HG03565 (cell line): ENCODE measurements at regions not wholly inside any gene's neighbourhood (a gene's known extent, or its start where the extent isn't known, plus 50 kb on each side); places are given as distances from the start of the nearest gene placed in this dataset.
A peak's percentile ranks its signal among the peaks of the same experiment; 100 is the strongest.

Experiments
- ATAC-seq: cut with Tn5 transposase; IDR thresholded peaks from one replicate; pipeline ENCODE4 v1.9.1; 2021; ENCODE audit warnings: mild to moderate bottlenecking, moderate library complexity; ENCODE audit not compliant: unreplicated experiment

DNA sequence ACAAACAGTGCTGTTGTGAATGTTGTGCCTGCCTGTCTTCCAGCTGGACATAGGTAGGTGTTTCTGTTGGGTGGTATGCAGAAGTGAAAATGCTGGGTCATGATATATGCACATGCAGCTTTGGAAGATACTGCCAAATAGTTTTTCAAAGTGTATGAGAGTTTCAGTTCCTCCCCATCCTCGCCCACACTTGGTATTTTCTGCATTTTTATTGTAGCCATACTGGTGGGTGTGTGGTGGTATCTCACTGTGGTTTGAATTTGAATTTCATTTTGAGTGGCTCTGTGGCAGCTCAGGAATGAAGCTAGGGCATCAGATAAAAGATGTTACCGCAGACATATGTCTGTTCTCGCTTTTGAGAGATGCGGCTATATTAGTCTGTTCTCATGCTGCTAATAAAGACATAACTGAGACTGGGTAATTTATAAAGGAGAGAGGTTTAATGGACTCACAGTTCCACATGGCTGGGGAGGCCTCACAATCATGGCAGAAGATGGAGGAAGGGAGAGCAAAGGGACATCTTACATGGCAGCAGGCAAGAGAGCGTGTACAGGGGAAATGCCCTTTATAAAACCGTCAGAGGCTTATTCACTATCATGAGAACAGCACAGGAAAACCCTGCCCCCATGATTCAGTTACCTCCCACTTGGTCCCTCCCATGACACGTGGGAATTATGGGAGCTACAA, 183.1 kb downstream of the CAND1 start:
- ATAC-seq, result peak; percentile 46

DNA sequence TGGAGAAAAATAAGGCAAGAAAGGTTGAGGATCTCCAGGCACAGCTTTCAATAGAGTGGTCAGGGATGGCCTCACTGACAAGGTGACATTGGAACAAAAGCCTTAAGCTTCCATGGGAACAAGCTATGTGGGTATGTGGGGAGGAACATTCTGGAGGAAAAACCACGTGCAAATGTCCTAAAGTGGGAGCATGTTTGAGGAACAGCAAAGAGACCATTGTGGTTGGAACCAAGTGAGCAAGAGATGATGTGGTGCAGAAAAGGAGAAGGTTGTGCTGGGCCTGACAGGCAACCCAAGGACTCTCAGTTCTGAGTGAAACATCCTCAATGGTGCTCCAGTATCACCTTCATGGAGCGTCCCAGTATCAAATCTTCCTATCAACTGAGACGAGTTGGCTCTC, 184.0 kb downstream of the CAND1 start:
- ATAC-seq, result no peak

DNA sequence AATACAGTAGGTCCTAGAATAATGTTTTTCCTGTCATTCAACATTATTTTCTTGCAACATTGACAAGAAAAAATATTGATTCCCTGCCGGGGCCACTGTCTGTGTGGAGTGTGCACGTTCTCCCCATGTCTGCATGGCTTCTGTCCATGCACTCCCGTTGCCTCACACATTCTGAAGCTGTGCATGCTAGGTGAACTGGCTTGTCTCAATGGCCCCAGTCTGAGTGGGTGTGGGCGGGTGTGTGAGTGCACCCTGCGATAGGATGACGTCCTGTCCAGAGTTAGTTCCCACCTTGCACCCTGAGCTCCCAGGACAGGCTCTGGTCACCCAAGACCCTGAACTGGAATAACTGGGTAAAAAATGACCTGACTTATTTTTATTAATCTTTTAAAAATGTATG, 186.1 kb downstream of the CAND1 start:
- no peak for ATAC-seq

DNA sequence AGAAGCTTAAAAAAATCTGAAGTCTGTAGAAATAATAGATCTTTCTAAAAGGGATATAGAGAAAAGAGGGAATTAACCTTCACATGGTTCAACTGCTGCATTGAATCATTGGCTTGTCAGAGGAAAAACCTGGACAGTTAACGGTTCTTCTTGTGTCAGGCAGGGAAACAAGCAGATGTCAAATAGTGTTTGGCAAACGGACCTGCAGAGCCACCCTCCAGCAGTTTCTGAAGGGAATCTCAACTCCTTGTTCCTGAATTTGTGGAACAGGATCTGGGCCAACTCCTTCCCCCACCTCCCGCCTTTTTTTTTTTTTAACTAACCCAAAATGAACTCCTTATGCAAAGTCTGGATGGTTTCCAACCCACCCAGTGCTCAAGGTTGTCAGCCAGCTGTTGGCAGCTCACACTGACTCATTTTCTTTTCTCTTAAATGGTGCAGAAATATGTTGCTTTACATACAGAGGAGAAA, 187.3 kb downstream of the CAND1 start:
- no peak for ATAC-seq

DNA sequence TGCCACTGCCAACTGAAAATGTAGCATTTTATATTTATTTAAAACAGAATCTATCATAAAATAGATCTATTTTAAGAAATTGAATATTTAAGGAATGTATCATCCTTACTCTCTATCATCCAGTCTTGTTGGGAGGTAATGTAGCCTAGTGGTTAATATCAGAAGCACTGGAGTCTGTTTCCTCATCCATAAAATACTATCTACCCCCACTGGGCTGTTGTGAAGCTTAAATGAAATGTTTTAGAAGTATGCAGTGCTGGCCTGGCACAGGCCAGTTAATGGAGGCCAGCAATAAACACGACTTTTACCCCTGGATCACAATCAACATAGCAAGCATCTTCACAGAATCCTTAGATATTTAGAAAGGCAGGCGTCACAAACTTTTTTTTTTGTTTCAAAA, 188.0 kb downstream of the CAND1 start:
- ATAC-seq, result no peak

DNA sequence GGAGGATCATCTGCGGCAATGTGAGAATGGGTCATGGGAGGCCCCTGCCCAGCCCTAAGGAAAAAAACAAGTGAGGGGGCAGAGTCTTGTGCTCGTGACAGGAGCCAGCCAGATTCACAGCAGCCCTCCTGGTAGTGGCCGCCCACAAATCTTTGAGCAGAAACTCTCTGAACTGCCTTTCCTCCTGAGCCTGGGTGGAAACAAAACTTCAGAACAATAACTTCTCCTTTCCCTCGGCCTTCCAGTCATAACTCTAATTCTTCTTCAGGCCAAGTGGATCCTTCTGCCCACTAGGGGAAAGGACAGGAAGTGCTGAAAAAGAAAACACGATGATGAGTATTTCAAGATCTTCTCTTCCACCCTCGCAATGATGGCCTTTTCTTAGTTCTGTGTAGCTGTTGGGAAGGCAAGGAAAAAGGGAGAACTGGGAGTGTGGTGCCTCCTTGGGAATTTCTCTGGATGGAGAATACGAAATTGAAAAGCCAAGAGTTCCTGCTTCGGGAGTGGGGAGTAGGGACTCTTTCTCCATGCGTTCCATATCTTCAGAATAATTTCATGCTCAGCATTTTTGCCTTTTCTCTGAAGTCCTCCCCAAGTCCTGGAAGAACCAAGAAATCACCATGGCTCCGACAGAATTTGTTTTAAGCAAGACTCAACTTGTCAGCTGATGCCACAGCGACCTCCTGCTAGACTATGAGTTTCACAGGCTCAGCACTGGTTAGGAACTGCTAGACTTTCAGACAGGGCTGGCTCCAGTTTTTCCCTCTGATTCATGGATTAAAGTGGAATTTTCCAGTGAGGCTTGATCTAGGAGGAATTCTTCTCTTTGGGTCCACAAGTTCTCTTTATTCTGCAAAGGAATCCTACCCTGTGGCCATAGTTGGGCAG, 188.9 kb downstream of the CAND1 start:
- no peak for ATAC-seq

DNA sequence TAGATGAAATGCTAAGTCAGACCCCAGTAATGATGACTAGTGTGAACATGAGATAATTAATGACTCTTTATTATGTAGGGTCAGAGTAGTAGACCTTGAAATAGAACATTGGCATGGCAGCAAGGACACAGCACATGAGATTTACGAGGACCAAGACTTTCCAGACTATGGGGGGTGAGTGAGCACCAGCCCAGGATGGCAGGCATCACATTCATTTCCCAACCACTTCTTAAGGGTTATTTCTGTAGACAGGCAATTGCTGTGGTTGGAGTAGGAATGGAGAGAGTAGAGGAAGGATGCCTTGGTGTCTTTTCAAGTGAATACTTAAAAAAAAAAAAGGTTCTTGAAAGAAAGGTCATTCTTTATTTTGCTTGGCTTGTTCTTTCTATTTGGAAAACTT, 189.4 kb upstream of the DYRK2 start:
- no peak for ATAC-seq

DNA sequence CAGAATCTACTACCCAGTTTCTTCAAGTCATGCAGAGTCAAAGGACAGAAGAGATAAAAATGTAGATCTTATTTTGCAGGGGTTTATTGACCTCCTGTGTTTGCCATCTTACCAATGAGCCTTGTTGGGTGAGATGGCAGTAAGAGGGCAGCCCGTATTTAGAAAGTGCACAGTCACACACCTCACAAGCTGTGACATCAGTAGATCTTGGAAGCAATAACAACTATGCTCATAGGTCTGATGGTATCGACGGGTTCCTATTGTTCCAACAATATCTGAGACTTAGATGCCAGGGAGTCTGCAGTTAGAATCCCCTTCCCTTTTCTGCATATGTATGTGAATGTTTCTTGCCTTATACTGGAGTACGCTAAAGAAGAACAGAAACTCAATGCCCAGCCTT, 189.0 kb upstream of the DYRK2 start:
- no peak for ATAC-seq

DNA sequence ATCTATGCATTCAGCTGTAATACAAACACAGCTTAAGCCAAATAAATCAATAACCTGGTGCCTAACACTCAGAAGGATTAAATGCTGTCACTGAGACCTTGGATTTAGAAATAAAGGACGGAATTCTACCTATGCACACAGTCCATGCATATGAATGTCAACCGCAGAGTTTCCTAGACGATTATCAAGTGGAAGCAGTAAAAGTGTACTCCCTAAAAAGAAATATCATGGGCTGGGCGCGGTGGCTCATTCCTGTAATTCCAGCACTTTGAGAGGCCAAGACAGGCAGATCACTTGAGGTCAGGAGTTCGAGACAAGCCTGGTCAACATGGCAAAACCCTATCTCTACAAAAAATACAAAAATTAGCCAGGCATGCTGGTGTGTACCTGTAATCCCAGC, 188.2 kb upstream of the DYRK2 start:
- no peak for ATAC-seq

DNA sequence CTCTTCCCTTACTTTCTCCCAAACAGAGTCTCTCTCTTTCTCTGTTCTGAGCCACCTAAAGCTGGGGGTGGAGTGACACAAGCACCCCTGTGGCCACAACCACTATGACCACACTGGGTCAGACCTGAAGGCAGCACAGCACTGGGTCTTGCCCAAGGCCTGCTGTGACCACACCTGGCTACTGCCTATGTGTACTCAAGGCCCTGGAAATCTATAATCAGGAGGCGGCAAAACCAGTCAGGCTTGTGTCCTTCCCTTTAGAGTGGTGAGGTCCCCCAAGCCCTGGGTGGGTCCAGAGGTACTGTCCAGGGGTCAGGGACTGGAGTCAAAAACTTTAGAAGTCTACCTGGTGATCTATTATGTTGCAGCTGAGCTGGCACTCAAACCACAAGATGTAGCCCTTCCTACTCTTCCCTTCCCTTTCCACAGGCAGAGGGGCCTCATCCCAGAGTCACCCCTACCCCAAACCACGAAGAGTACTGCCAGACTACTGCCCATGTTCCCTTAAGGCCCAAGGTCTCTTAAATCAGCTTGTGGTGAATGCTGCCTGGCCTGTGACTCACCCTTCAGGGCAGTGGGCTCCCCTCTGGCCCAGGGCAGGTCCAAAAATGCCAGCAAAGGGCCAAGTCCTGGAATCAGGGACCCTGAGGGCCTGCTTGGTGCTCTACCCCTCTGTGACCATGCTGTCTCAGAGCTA, 179.8 kb upstream of the DYRK2 start:
- ATAC-seq, result no peak

DNA sequence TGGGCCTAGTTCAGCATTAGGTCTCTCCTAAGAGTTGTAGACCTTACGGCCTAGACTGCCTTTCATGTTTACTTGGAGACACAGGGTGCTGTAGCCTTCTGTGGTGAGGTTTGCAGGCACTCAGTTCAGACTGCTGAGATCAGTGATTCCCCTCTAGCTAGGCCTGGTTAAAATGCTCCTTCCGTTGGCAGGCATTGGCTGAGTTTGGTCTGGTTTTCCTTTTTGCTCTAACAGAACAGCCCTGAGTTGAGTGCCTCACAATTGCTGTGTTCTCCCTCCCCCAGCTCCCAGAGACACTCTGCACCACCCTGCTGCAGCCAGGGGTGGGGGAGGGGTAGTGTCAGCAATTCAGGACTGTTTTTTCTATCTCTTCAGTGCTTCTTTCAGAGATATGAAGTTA, 178.9 kb upstream of the DYRK2 start:
- no peak for ATAC-seq

DNA sequence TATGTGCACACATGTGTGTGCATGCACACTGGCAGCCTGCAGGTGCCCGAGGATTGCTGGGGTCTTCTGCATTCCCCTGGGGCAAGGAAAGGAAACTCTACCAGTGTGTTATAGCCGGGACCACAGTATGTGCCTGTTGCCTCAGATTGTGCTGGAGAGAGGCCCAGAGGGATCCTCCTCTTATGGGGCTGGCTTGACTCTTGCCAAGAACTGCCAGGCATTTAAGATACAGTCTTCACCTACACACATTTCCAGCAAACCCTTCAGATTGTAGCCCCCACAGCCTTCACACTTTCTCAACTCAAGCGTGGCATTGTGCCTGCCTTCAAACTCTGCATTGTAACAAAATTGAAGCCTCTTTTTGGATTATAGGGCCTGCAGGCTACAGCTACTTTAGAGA, 176.7 kb upstream of the DYRK2 start:
- no peak for ATAC-seq

DNA sequence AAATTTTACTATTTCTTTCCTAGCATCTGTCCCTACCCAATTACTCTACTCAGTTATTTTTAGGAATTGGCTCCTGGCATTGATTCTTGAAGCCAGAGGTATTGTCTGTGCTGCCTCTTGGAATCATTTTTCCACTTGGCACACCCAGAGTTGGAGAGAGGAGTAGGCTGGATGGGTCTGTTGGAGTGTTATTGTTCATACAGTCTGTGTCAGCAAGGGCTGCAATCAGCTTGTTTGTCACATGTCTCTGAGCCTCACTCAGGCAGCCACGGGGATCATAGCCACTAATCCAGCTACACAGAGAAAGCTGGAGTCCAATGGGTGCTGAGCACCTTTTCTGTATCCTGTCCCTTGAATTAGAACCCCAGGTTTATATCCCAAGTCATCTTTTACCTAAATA, 176.0 kb upstream of the DYRK2 start:
- ATAC-seq, result no peak

DNA sequence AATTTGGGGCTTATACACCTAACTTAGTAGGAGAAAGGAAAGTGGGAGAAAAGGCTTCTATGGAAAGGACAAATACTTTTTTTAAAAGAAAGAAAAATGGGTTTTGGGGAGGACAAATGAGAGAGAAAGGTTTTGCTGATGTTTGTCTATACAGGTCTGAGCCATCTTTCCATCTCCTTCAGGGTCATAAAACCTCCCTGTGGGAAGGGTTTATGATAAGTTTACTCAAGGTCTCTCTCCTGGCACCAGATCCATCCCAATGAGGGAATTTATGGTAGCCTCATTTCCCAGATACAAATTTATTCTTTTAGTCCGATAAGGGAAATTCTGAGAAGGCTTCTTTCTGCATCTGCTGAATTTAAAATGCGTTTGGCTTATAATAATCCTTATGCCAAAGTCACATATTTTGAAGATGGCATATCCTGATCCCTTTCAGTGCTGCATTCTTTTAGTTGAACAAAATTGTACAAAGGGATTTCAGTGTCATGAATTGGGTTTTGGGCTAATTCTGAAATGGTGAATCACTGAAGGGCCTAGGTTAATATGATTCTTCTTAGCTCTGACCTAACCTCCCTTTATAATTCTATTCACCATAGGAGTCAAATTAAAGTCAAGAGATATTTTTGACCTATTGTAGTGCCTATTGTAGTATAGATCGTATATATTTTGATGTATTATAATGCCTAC, 173.5 kb upstream of the DYRK2 start:
- ATAC-seq, result no peak

DNA sequence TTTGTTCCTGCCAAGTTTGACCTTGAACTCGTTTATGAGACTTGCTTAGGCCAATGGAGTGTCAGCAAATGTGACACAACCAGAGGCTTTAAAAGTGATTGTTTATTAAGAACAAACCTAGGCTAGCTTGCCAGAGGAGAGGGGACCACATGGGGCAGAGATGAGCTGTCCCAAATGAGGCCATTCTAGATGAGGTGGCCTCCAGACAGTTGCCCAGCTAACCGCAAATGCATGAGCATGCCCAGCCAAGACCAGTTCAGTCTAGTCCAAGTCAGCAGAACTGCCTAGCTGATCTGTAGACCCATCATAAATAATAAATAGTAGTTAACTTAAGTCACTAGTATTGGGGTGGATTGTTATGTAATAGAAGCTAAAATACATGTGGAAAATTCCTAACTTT, 172.8 kb upstream of the DYRK2 start:
- ATAC-seq, result no peak

DNA sequence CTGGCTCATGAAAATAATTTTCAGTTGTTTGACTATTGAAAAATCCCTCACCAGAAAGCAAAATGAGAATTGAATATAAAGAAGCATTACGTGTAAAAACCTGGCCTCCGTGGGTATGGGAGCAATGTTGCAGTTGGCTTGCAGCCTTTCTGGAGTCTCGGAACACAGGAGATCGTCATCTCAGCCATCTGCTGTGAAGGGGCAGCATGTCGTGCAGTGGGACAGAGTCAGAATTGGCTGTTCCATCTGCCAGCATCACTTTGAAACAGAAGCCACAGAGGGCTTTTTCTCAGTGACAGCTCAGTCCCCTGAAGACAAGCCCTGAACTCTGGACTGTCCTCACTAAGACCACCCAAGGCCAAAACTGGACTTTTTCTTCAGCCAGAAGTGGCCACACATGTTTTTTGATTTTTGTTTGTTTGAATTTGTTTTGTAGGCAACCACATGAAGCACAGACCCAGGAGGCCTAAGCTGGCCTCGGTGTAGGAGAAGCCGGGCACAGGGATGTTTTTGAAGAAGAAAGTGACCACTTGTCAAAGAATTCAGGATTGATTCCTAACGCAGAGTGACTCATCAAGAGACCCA, 170.8 kb upstream of the DYRK2 start:
- no peak for ATAC-seq

DNA sequence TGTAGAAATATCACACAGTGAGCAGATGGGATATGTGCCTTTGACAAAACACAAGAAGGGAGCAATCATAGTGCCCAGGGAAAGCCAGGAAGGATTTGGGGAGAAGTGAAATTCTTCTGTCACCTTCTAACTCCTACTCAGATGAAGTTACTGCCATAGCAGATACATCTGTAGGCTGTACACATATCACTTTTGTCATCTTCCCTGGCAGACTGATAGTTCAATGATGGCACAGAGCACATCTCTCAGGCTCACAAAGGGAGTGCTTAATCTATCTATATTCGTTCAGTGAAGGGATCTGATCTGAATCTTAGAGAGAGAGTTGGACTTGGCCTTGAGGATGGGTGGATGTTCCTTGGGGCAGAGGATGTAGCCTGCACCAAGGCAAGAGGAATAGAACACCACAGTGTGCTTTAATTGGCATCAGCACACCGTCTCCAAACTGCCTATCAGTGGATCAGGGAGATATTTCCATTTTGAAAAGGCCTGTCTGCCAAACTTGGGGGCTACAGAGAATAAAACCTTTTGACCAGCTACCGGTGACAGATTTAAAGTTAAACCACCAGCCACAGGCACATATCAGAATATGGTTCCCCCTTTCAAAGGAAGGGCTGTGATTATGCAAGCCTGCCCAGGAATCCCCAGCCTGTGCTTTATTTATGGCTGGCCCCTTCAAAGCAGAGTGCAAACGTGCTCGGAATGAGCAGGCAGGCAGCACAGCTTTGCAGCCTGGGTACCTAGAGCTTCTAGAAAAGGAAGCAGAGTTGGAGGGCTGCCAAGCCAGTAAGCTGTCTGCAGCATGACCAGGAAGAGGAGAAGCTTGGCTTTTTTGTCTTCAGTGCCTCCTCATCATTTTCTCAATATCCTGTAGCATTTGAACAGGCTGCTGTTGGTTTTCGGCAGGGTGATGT, 165.5 kb upstream of the DYRK2 start:
- ATAC-seq, result peak; percentile 67

DNA sequence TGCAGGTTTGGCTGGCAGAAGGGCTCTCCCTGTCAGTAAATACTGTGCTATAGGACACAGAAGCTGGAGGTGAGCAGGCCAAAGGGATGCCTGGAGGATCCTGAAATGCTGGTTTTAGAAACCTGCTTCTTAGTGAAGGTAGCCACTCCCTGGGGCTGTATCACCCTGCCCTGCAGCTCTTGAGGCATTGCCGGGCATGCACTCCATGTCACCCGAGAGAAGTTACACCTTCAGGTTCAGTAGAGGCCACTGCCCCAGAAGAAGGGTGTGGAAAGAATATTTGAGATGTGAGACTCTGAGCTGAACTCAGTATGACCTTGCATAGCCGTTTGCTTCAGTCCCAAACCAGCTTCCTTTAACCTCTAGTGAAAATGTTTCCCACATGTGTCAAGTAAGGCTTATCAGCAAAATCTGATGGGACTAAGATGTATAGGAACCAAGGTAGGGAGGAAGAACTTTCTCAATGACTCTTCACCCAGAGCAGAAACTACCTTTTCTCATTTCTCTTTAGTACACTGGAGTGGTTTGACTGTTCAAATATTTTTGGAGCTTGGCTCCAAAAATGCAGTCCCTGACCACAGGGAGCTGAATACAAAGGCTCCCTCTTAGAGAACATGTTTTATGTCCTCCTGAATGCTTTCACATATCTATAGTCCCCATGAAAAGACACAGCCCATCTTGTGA, 164.5 kb upstream of the DYRK2 start:
- ATAC-seq, result peak; percentile 55

DNA sequence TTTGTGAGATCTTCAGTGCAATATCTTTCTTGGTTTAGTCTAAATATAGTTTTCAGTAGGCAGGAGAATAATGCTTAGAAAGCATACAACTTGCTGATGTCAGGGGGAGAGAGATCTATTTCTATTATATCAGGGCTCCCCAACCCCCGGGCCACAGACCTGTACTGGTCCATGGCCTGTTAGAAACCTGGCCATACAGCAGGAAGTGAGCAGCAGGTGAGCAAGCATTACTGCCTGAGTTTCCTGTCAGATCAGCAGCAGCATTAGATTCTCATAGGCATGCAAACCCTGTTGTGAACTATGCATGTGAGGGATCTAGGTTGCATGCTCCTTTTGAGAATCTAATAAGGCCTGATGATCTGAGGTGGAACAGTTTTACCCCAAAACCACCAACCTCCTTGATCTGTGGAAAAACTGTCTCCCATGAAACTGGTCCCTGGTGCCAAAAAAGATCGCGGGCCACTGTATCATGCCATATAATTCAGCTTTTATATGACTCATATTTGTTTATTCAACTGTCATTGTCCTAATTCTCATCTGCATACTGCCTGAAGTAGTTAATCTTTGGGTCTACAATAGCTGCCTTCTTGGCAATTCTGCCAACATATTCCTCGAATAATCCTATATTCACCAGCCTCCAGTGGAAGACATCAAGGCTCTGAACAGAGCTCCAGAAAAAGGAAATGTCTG, 163.6 kb upstream of the DYRK2 start:
- ATAC-seq, result no peak
